ENCODE measurements at regions not wholly inside any gene's neighbourhood (a gene's known extent, or its start where the extent isn't known, plus 50 kb on each side); places are given as distances from the start of the nearest gene placed in this dataset.

DNA sequence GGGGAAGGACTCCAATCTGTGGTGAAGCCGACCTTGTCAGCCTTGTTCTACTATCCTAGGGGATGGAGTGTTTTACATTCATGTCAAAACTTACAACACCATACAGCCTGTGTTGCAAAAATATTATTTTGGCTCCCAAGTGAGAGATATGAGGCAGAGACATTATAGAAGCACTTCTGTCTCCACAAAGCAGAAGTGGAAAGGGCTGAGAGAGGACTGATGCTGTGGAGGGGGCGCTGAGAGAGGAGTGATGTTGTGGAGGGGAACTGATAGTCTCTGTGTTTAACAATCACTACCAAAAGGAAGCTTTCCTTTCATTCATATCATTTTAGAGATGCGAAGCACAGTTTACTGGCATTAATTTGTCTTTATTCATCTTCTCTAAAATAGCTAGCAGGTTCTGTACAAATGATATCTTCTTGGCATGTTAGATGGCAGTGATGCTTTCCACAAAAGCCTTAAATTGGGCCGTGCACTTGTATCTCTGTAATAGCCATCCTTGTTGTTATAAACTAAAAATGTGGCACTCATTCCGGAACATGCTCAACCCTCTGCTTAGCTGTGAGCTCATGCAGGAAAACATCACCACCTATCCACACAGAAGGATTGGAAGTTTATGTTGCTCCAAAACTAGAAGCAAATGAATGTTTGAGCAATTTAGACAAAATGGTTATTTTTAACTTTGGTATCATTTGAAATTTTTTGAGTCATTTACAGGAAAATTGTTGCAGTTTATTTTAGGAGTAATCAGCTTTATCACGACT, 134.6 kb upstream of the TP63 start:
- H3K9ac ChIP-seq (ENCODE audit: insufficient read depth, low read length): no peak overlapping the region
- no peaks in the 10 kb centered on the region for H3K9me3 ChIP-seq (ENCODE audit: control insufficient read depth, insufficient read depth, low read depth, low read length)
- no peaks in the 10 kb centered on the region for H3K79me2 ChIP-seq (ENCODE audit: control insufficient read depth, insufficient read depth, low read length)
- no peak overlapping the region for H3K4me3 ChIP-seq (replicated peaks in 1 of 4; ENCODE audit: control extremely low read depth in 1 of 4, insufficient read depth in 1 of 4, low read depth in 3 of 4, low read length in 4 of 4)
- no peak overlapping the region for H2AFZ ChIP-seq (ENCODE audit: low read length)
- DNase-seq (ENCODE audit: low read depth in 2 of 2): no peak
- no peaks in the 10 kb centered on the region for H3K4me1 ChIP-seq (ENCODE audit: control insufficient read depth, extremely low read depth, insufficient read depth, low read length)
- no peaks in the 10 kb centered on the region for H3K36me3 ChIP-seq (ENCODE audit: control insufficient read depth, insufficient read depth, low read length)
- H3K27me3 ChIP-seq (ENCODE audit: control insufficient read depth, insufficient read depth, low read length): no peaks in the 10 kb centered on the region
- no peak overlapping the region for H3K4me2 ChIP-seq (ENCODE audit: extremely low read depth, insufficient read depth, low read length)
- no peak overlapping the region for H3K27ac ChIP-seq (ENCODE audit: insufficient read depth, low read length)
- H4K20me1 ChIP-seq (ENCODE audit: control insufficient read depth, extremely low read depth, insufficient read depth, low read length): no peaks in the 10 kb centered on the region
- TF ChIP-seq, protein P1, sequence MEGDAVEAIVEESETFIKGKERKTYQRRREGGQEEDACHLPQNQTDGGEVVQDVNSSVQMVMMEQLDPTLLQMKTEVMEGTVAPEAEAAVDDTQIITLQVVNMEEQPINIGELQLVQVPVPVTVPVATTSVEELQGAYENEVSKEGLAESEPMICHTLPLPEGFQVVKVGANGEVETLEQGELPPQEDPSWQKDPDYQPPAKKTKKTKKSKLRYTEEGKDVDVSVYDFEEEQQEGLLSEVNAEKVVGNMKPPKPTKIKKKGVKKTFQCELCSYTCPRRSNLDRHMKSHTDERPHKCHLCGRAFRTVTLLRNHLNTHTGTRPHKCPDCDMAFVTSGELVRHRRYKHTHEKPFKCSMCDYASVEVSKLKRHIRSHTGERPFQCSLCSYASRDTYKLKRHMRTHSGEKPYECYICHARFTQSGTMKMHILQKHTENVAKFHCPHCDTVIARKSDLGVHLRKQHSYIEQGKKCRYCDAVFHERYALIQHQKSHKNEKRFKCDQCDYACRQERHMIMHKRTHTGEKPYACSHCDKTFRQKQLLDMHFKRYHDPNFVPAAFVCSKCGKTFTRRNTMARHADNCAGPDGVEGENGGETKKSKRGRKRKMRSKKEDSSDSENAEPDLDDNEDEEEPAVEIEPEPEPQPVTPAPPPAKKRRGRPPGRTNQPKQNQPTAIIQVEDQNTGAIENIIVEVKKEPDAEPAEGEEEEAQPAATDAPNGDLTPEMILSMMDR (conservative IDR thresholded peaks at IDR 0.05 in 1 of 2, IDR thresholded peaks at IDR 0.05 in 1 of 2; ENCODE audit: low read depth in 1 of 2, low read length in 2 of 2): no peak
- TF ChIP-seq EZH2 (IDR thresholded peaks at IDR 0.05; ENCODE audit: low read length, missing control alignments): no peak

DNA sequence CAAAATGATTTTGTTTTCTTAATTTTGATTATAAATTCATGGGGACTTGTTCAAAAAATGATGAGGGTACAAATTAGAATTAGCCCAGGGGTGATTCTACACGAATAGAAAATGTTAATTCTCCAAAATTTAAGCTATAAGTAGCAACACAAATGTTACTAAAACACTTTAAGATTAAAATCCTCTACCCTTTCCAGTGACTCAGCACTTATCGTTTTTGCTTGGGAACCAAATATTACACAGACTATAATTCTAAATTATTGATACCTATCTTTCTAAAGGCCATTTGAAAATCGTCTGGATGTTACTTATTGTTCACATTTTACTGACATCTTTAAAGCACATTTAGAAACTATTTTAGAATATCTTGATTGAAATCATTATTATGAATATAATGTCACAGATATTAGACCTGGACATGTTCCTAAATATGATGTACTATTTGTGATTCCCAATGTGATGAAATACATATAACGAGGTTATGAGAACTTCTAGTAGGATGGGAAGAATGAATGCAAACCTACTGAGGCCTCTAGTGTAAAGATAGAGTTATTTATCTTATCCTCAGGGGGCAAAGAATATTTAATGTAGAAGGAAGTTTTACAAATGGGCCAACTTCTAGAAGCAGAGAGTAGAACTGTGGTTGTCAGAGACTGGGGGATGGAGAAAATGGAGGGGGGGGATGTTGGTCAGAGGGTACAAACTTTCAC, 132.0 kb upstream of the TP63 start:
- H3K9ac ChIP-seq (ENCODE audit: insufficient read depth, low read length): no peak overlapping the region
- no peaks in the 10 kb centered on the region for H3K9me3 ChIP-seq (ENCODE audit: control insufficient read depth, insufficient read depth, low read depth, low read length)
- no peaks in the 10 kb centered on the region for H4K20me1 ChIP-seq (ENCODE audit: control insufficient read depth, extremely low read depth, insufficient read depth, low read length)
- no peak overlapping the region for H2AFZ ChIP-seq (ENCODE audit: low read length)
- H3K79me2 ChIP-seq (ENCODE audit: control insufficient read depth, insufficient read depth, low read length): no peaks in the 10 kb centered on the region
- no peaks in the 10 kb centered on the region for H3K27me3 ChIP-seq (ENCODE audit: control insufficient read depth, insufficient read depth, low read length)
- H3K4me1 ChIP-seq (ENCODE audit: control insufficient read depth, extremely low read depth, insufficient read depth, low read length): no peaks in the 10 kb centered on the region
- DNase-seq (ENCODE audit: low read depth in 2 of 2): no peak
- TF ChIP-seq EZH2 (IDR thresholded peaks at IDR 0.05; ENCODE audit: low read length, missing control alignments): no peak
- TF ChIP-seq, protein P1 (conservative IDR thresholded peaks at IDR 0.05 in 1 of 2, IDR thresholded peaks at IDR 0.05 in 1 of 2; ENCODE audit: low read depth in 1 of 2, low read length in 2 of 2): no peak
- H3K4me2 ChIP-seq (ENCODE audit: extremely low read depth, insufficient read depth, low read length): no peak overlapping the region
- H3K27ac ChIP-seq (ENCODE audit: insufficient read depth, low read length): no peak overlapping the region
- no peaks in the 10 kb centered on the region for H3K36me3 ChIP-seq (ENCODE audit: control insufficient read depth, insufficient read depth, low read length)
- H3K4me3 ChIP-seq (replicated peaks in 1 of 4; ENCODE audit: control extremely low read depth in 1 of 4, insufficient read depth in 1 of 4, low read depth in 3 of 4, low read length in 4 of 4): no peak overlapping the region

DNA sequence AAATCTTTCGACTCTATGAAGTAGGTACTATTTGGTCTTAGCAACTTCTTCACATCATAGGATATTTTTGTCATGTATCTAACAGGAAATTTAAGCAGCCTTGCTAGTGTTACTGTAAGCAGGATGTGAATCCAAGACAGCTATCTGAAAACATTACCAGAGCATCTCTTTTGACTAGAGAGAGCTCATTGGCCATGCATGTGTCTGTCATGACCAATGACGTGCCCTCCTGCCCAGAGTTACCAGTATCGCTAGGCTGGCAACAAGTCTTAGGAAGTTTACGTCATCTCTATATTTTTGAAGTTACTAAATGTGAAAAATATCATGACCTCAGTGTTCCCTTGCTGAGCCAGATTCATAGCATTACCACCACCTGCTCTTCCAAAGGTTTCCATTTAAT, 130.9 kb upstream of the TP63 start:
- Histone ChIP-seq H3K79me2 (ENCODE audit: control insufficient read depth, insufficient read depth, low read length) (no peaks in the 10 kb centered on the region), H3K27ac (ENCODE audit: insufficient read depth, low read length) (no peak overlapping the region), H2AFZ (ENCODE audit: low read length) (no peak overlapping the region), H3K27me3 (ENCODE audit: control insufficient read depth, insufficient read depth, low read length) (no peaks in the 10 kb centered on the region), H3K4me1 (ENCODE audit: control insufficient read depth, extremely low read depth, insufficient read depth, low read length) (no peaks in the 10 kb centered on the region), H3K36me3 (ENCODE audit: control insufficient read depth, insufficient read depth, low read length) (no peaks in the 10 kb centered on the region), H4K20me1 (ENCODE audit: control insufficient read depth, extremely low read depth, insufficient read depth, low read length) (no peaks in the 10 kb centered on the region), H3K4me3 (replicated peaks in 1 of 4; ENCODE audit: control extremely low read depth in 1 of 4, insufficient read depth in 1 of 4, low read depth in 3 of 4, low read length in 4 of 4) (no peak overlapping the region), H3K9me3 (ENCODE audit: control insufficient read depth, insufficient read depth, low read depth, low read length) (no peaks in the 10 kb centered on the region), H3K9ac (ENCODE audit: insufficient read depth, low read length) (no peak overlapping the region), H3K4me2 (ENCODE audit: extremely low read depth, insufficient read depth, low read length) (no peak overlapping the region)
- DNase-seq (ENCODE audit: low read depth in 2 of 2): no peak
- no peak for TF ChIP-seq EZH2 (IDR thresholded peaks at IDR 0.05; ENCODE audit: low read length, missing control alignments)
- TF ChIP-seq, protein P1 (conservative IDR thresholded peaks at IDR 0.05 in 1 of 2, IDR thresholded peaks at IDR 0.05 in 1 of 2; ENCODE audit: low read depth in 1 of 2, low read length in 2 of 2): no peak
